Uterus (tissue), 2 donors: ENCODE measurements at regions not wholly inside any gene's neighbourhood (a gene's known extent, or its start where the extent isn't known, plus 50 kb on each side); places are given as distances from the start of the nearest gene placed in this dataset.

Experiments
- POLR2A ChIP-seq, 2 donors: fragments of 450-650 bp; IDR thresholded peaks; one replicate each; pipeline ENCODE4 v1.6.1; 2016; ENCODE audit warnings: antibody characterized with exemption in 2 of 2, mild to moderate bottlenecking in 1 of 2, moderate library complexity in 1 of 2
- TF ChIP-seq, protein P1 (sequence below), 4 experiments: fragments of 200-600 bp in 2 of 4; fragments of 450-650 bp in 2 of 4; sonication (generic) in 2 of 4; IDR thresholded peaks; one replicate each; pipeline ENCODE4 v1.5.1; 2016 to 2019; ENCODE audit warnings: antibody characterized with exemption in 4 of 4, mild to moderate bottlenecking in 2 of 4, moderate library complexity in 1 of 4

DNA sequence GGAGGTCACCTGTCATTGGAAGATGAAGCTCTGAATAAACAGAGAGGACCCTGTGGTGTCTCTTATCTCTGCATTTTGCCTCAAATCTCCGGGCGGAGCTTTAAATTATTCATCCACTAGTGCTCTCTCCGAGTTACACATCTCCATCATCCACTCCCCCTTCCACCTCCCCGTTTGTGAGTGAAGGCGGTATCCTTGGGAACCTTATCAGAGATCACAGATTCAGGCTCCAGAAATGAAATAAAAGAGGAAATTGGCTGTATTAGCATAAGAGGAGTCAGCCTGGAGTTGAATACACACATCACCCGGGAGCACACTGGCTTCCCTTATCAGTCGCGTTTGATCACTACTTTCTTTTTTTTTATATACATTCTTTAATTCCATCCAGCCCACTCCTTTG, 1184.8 kb downstream of the GATA3 start:
- TF ChIP-seq, protein P1, sequence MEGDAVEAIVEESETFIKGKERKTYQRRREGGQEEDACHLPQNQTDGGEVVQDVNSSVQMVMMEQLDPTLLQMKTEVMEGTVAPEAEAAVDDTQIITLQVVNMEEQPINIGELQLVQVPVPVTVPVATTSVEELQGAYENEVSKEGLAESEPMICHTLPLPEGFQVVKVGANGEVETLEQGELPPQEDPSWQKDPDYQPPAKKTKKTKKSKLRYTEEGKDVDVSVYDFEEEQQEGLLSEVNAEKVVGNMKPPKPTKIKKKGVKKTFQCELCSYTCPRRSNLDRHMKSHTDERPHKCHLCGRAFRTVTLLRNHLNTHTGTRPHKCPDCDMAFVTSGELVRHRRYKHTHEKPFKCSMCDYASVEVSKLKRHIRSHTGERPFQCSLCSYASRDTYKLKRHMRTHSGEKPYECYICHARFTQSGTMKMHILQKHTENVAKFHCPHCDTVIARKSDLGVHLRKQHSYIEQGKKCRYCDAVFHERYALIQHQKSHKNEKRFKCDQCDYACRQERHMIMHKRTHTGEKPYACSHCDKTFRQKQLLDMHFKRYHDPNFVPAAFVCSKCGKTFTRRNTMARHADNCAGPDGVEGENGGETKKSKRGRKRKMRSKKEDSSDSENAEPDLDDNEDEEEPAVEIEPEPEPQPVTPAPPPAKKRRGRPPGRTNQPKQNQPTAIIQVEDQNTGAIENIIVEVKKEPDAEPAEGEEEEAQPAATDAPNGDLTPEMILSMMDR (IDR thresholded peaks at IDR 0.05) = no peak
- TF ChIP-seq POLR2A (IDR thresholded peaks at IDR 0.05) = no peak
